Upper lobe of right lung (tissue), 1 donor: ENCODE measurements at regions not wholly inside any gene's neighbourhood (a gene's known extent, or its start where the extent isn't known, plus 50 kb on each side); places are given as distances from the start of the nearest gene placed in this dataset.

ENCODE experiments used
- ATAC-seq: fragments of 200-7000 bp; cut with Tn5 transposase; one replicate; pipeline ENCODE4 v1.9.1; 2020; ENCODE audit warnings: mild to moderate bottlenecking, moderate library complexity
- DNase-seq: peaks from one replicate; pipeline ENCODE4 v3.0.0-alpha.2; 2020
- H3K27ac ChIP-seq: fragments of 200-600 bp; one replicate; pipeline ENCODE4 v1.8.0; 2022
- H3K27me3 ChIP-seq: fragments of 200-600 bp; one replicate; pipeline ENCODE4 v1.8.0; 2022; ENCODE audit warnings: mild to moderate bottlenecking
- H3K36me3 ChIP-seq: fragments of 200-600 bp; one replicate; pipeline ENCODE4 v1.8.0; 2022
- H3K4me1 ChIP-seq: fragments of 200-600 bp; one replicate; pipeline ENCODE4 v1.8.0; 2022
- H3K4me3 ChIP-seq: fragments of 200-600 bp; one replicate; pipeline ENCODE4 v1.8.0; 2022; ENCODE audit warnings: mild to moderate bottlenecking
- H3K9me3 ChIP-seq: fragments of 200-600 bp; one replicate; pipeline ENCODE4 v1.8.0; 2022
- CTCF ChIP-seq: fragments of 200-600 bp; IDR thresholded peaks from one replicate; pipeline ENCODE4 v1.8.0; 2022; ENCODE audit warnings: antibody characterized with exemption
- intact Hi-C: fragments of 100-400 bp; cut with DNase I; formaldehyde crosslinking; loops from one replicate; pipeline ENCODE4 v1.11.0; 2022
- donor health status: DM: no; HTN: yes; CAD: no; lungs with severe emphysema.

GRCh38 chr22:47388778-47389177 is 626.3 kb downstream of the TBC1D22A start:
- Histone ChIP-seq H3K4me3 (no peak overlapping the region), H3K36me3 (no peaks in the 10 kb centered on the region), H3K4me1 (no peaks in the 10 kb centered on the region), H3K27ac (no peak overlapping the region), H3K9me3 (no peaks in the 10 kb centered on the region), H3K27me3 (peaks cover 4% of the 10 kb centered on the region)
- no peak for TF ChIP-seq CTCF
- ATAC-seq (no peak), DNase-seq (peak; percentile 17)
- intact Hi-C loops, result no loop called here

- DNase-seq (peak; percentile 17), ATAC-seq (no peak)
Observed at GRCh38 chr22:47388331-47388730, 625.9 kb downstream of the TBC1D22A start.

GRCh38 chr22:47386812-47387510 is 624.5 kb downstream of the TBC1D22A start:
- TF ChIP-seq CTCF, result no peak
- intact Hi-C loops, result no loop called here
- H3K27ac ChIP-seq, result no peak overlapping the region
- no peaks in the 10 kb centered on the region for H3K36me3 ChIP-seq
- DNase-seq (peak; percentile 49), ATAC-seq (no peak)
- H3K4me1 ChIP-seq, result no peaks in the 10 kb centered on the region
- H3K4me3 ChIP-seq, result no peak overlapping the region
- H3K9me3 ChIP-seq, result no peaks in the 10 kb centered on the region
- peaks cover 4% of the 10 kb centered on the region for H3K27me3 ChIP-seq

More at GRCh38 chr22:47388331-47388730, 625.9 kb downstream of the TBC1D22A start:
- no peaks in the 10 kb centered on the region for H3K36me3 ChIP-seq
- no peak overlapping the region for H3K4me3 ChIP-seq
- peaks cover 4% of the 10 kb centered on the region for H3K27me3 ChIP-seq
- H3K27ac ChIP-seq, result no peak overlapping the region
- no peaks in the 10 kb centered on the region for H3K9me3 ChIP-seq
- TF ChIP-seq CTCF, result no peak
- H3K4me1 ChIP-seq, result no peaks in the 10 kb centered on the region
- intact Hi-C loops, result no loop called here

- TF ChIP-seq CTCF, result no peak
- Histone ChIP-seq H3K36me3 (no peaks in the 10 kb centered on the region), H3K27me3 (peaks cover 4% of the 10 kb centered on the region), H3K4me3 (no peak overlapping the region), H3K4me1 (no peaks in the 10 kb centered on the region), H3K27ac (no peak overlapping the region), H3K9me3 (no peaks in the 10 kb centered on the region)
- intact Hi-C loops, result no loop called here
- no peak for ATAC-seq
- peak; percentile 45 for DNase-seq
Observed at GRCh38 chr22:47384977-47385376, 622.5 kb downstream of the TBC1D22A start.

GRCh38 chr22:47382164-47382890 is 619.9 kb downstream of the TBC1D22A start:
- peaks cover 4% of the 10 kb centered on the region for H3K27me3 ChIP-seq
- H3K27ac ChIP-seq, result no peak overlapping the region
- no peaks in the 10 kb centered on the region for H3K36me3 ChIP-seq
- intact Hi-C loops, result no loop called here
- ATAC-seq (no peak), DNase-seq (peak; percentile 22)
- no peaks in the 10 kb centered on the region for H3K4me1 ChIP-seq
- TF ChIP-seq CTCF, result no peak
- no peaks in the 10 kb centered on the region for H3K9me3 ChIP-seq
- no peak overlapping the region for H3K4me3 ChIP-seq
